GM12878 (cell line): ENCODE measurements at regions not wholly inside any gene's neighbourhood (a gene's known extent, or its start where the extent isn't known, plus 50 kb on each side); places are given as distances from the start of the nearest gene placed in this dataset.

Experiments
- ATAC-seq: fragments of 200-7000 bp; cut with Tn5 transposase; 3 replicates; pipeline ENCODE4 v1.9.1; 2020; ENCODE audit warnings: mild to moderate bottlenecking, moderate library complexity
- BruUV-seq: library from RNA; stranded (reverse); fragments of 400-500 nt; replicated peaks from 2 replicates; lab custom pipeline; 2021; lab: Mats Ljungman, UMichigan
- CTCF ChIA-PET: fragments of 300-600 bp; sonication (Branson Sonifier 250); formaldehyde crosslinking; extraction: SDS; loops from one replicate; lab custom pipeline; 2021; ENCODE audit warnings: inconsistent platforms; lab: Yijun Ruan, JAX
- POLR2A ChIA-PET: fragments of 350-600 bp; formaldehyde crosslinking; extraction: SDS; loops from one replicate; lab custom pipeline; 2021; ENCODE audit warnings: inconsistent platforms; lab: Charles Lee
- RAD21 ChIA-PET: fragments of 300-600 bp; sonication (Branson Sonifier 250); formaldehyde crosslinking; loops from one replicate; lab custom pipeline; 2023; ENCODE audit warnings: antibody characterized with exemption; ENCODE audit not compliant: unreplicated experiment; lab: Charles Lee
- SMC1A ChIA-PET: fragments of 300-600 bp; sonication (Branson Sonifier 250); formaldehyde crosslinking; loops from one replicate; lab custom pipeline; 2023; ENCODE audit not compliant: unreplicated experiment, uncharacterized antibody; lab: Charles Lee
- DNase-seq: peaks from one replicate; pipeline ENCODE4 v3.0.0-alpha.2; 2011; ENCODE audit warnings: low read depth, low spot score
- FAIRE-seq: peaks from 3 replicates; lab custom pipeline; 2011; peaks lifted over from hg19 to GRCh38; lab: Jason Lieb, UNC
- H2AFZ ChIP-seq: 2 replicates; pipeline ENCODE4 v1.6.0; 2011; ENCODE audit warnings: low read depth, low read length, control low read depth; ENCODE audit not compliant: control insufficient read depth
- H3K27ac ChIP-seq: 2 replicates; pipeline ENCODE4 v1.5.1; 2011; ENCODE audit warnings: control low read depth; ENCODE audit not compliant: control insufficient read depth, insufficient read depth
- H3K27me3 ChIP-seq, 2 experiments: replicated peaks in 1 of 2; 2 replicates each; pipeline versions ENCODE4 v1.6.0 to v1.6.1; 2011; ENCODE audit warnings: low read length in 1 of 2; ENCODE audit not compliant: control insufficient read depth in 2 of 2, insufficient read depth in 2 of 2
- H3K36me3 ChIP-seq, 2 experiments: 2 replicates each; pipeline ENCODE4 v1.5.1; 2011; ENCODE audit warnings: low read length in 1 of 2; ENCODE audit not compliant: control insufficient read depth in 2 of 2, insufficient read depth in 2 of 2
- H3K4me1 ChIP-seq: 2 replicates; pipeline ENCODE4 v1.6.1; 2011; ENCODE audit warnings: mild to moderate bottlenecking, low read length, moderate library complexity, mixed read lengths; ENCODE audit not compliant: control insufficient read depth, insufficient read depth
- H3K4me2 ChIP-seq: 2 replicates; pipeline ENCODE4 v1.6.0; 2011; ENCODE audit warnings: control low read depth; ENCODE audit not compliant: control insufficient read depth, insufficient read depth
- H3K4me3 ChIP-seq: fragments of 200-600 bp; sonication (generic); 2 replicates; pipeline ENCODE4 v1.5.1; 2016
- H3K79me2 ChIP-seq: 2 replicates; pipeline ENCODE4 v1.6.0; 2011; ENCODE audit warnings: low read length; ENCODE audit not compliant: control insufficient read depth, insufficient read depth
- H3K9ac ChIP-seq: 2 replicates; pipeline ENCODE4 v1.8.0; 2011; ENCODE audit warnings: low read length, control low read depth, mixed read lengths; ENCODE audit not compliant: control insufficient read depth, insufficient read depth
- H3K9me3 ChIP-seq: replicated peaks from 3 replicates; pipeline ENCODE4 v1.5.1; 2011; ENCODE audit warnings: mild to moderate bottlenecking, low read length; ENCODE audit not compliant: control insufficient read depth, insufficient read depth
- H4K20me1 ChIP-seq: 2 replicates; pipeline ENCODE4 v1.6.0; 2011; ENCODE audit not compliant: control insufficient read depth, insufficient read depth
- CREM ChIP-seq: IDR thresholded peaks from 2 replicates; pipeline ENCODE4 v1.6.1; 2014; ENCODE audit warnings: antibody characterized with exemption, low read depth
- CUX1 ChIP-seq: IDR thresholded peaks from 2 replicates; pipeline ENCODE4 v1.6.1; 2012; ENCODE audit warnings: improper control_type of control experiment, low read depth, low read length; ENCODE audit not compliant: insufficient replicate concordance
- EGR1 ChIP-seq, 2 experiments: IDR thresholded peaks; 1 replicate in 1 of 2; 2 replicates in 1 of 2; pipeline ENCODE4 v1.6.1; 2011 to 2012; ENCODE audit warnings: low read depth in 2 of 2, low read length in 2 of 2, borderline replicate concordance in 1 of 2, mild to moderate bottlenecking in 1 of 2, moderate library complexity in 1 of 2
- FOXM1 ChIP-seq: IDR thresholded peaks from 2 replicates; pipeline ENCODE4 v1.6.1; 2012; ENCODE audit warnings: low read depth, mild to moderate bottlenecking, inconsistent platforms, low read length, moderate library complexity
- PKNOX1 ChIP-seq: fragments of 450-650 bp; IDR thresholded peaks from 2 replicates; pipeline ENCODE4 v1.6.1; 2016; ENCODE audit warnings: mild to moderate bottlenecking
- RB1 ChIP-seq: fragments of 450-650 bp; formaldehyde crosslinking; IDR thresholded peaks from 2 replicates; pipeline ENCODE4 v1.6.1; 2017; ENCODE audit warnings: mild to moderate bottlenecking, borderline replicate concordance
- RUNX3 ChIP-seq: IDR thresholded peaks from 2 replicates; pipeline ENCODE4 v1.6.1; 2012; ENCODE audit warnings: low read length, inconsistent platforms
- SMARCA5 ChIP-seq: fragments of 450-650 bp; IDR thresholded peaks from 2 replicates; pipeline ENCODE4 v1.6.1; 2017; ENCODE audit warnings: mild to moderate bottlenecking
- TBL1XR1 ChIP-seq: IDR thresholded peaks from 2 replicates; pipeline ENCODE4 v1.6.1; 2012; ENCODE audit warnings: low read depth, low read length, improper control_type of control experiment
- USF2 ChIP-seq: IDR thresholded peaks from 2 replicates; pipeline ENCODE4 v1.6.1; 2011; ENCODE audit warnings: low read depth, low read length, improper control_type of control experiment, borderline replicate concordance
- WGBS: methylation state at CpG from one replicate; pipeline ENCODE4 v1.1.6; 2016; ENCODE audit warnings: low lambda C conversion rate; ENCODE audit not compliant: insufficient replicate concordance, insufficient coverage; ENCODE audit errors: missing lambda C conversion rate; 5-methylcytosine and 5-hydroxymethylcytosine counted together
- in situ Hi-C: fragments of 300-500 bp; cut with MboI; formaldehyde crosslinking; loops from 9 replicates; pipeline ENCODE4 v1.14.3; 2018; ENCODE audit warnings: mixed read lengths
- intact Hi-C: fragments of 100-400 bp; cut with micrococcal nuclease; formaldehyde crosslinking; loops from one replicate; pipeline ENCODE4 v1.14.2; 2022; ENCODE audit not compliant: unreplicated experiment

GRCh38 chr14:34090451-34090850 is 139.6 kb upstream of the EGLN3 start:
- Histone ChIP-seq H3K9ac (no peak overlapping the region), H3K27me3 (no peaks in the 10 kb centered on the region), H3K9me3 (peaks cover 6% of the 10 kb centered on the region), H2AFZ (no peak overlapping the region), H3K4me1 (no peaks in the 10 kb centered on the region), H4K20me1 (no peaks in the 10 kb centered on the region), H3K4me3 (no peak overlapping the region), H3K36me3 (no peaks in the 10 kb centered on the region), H3K27ac (no peak overlapping the region), H3K79me2 (no peaks in the 10 kb centered on the region), H3K4me2 (no peak overlapping the region)
- FAIRE-seq (no peak), ATAC-seq (peak; percentile 35; the same call in 2 of the 3 replicates), DNase-seq (no peak)
- no peak for TF ChIP-seq CREM
- no peak for TF ChIP-seq TBL1XR1
- TF ChIP-seq PKNOX1 = no peak
- no peak for TF ChIP-seq RUNX3
- ChIA-PET SMC1A (interaction anchor here (2.6 kb wide), 1 partner anchor 15 kb away, joined by 6 read pairs; no protein-coding TSS in a partner anchor), POLR2A (interaction anchor here (0.9 kb wide), 1 partner anchor 78 kb away, joined by 3 read pairs; no protein-coding TSS in a partner anchor), CTCF (interaction anchor here (1.5 kb wide), 1 partner anchor 9 kb away, joined by 3 read pairs; no protein-coding TSS in a partner anchor), RAD21 (interaction anchor here (1.0 to 1.1 kb wide), 3 partner anchors 8 to 253 kb away, joined by 3 to 6 read pairs (median 3); no protein-coding TSS in a partner anchor)
- in situ Hi-C loops = loop anchor here (5.0 kb wide), 1 partner anchor 253 kb away; no protein-coding TSS in a partner anchor
- intact Hi-C loops = loop anchor here (5.0 to 10.0 kb wide), 2 partner anchors 48 to 214 kb away; no protein-coding TSS in a partner anchor
- BruUV-seq = no TSS peak

GRCh38 chr14:34088914-34089313 is 138.0 kb upstream of the EGLN3 start:
- H3K4me3 ChIP-seq = no peak overlapping the region
- no peak overlapping the region for H3K27ac ChIP-seq
- no peak for FAIRE-seq
- ChIA-PET SMC1A (interaction anchor here (0.9 to 3.2 kb wide), 3 partner anchors 9 to 162 kb away, joined by 3 to 28 read pairs (median 6); no protein-coding TSS in a partner anchor), RAD21 (interaction anchor here (1.3 to 1.6 kb wide), 2 partner anchors 14 to 35 kb away, joined by 3 to 7 read pairs; no protein-coding TSS in a partner anchor), POLR2A (no interaction called here), CTCF (interaction anchor here (0.6 to 2.4 kb wide), 4 partner anchors 235 to 250 kb away, joined by 3 to 8 read pairs (median 4); no protein-coding TSS in a partner anchor)
- BruUV-seq = no TSS peak
- H2AFZ ChIP-seq = no peak overlapping the region
- no peak overlapping the region for H3K9ac ChIP-seq
- H3K79me2 ChIP-seq = no peaks in the 10 kb centered on the region
- DNase-seq = no peak
- H3K36me3 ChIP-seq = no peaks in the 10 kb centered on the region
- H4K20me1 ChIP-seq = no peaks in the 10 kb centered on the region
- H3K4me2 ChIP-seq = no peak overlapping the region
- no peak for ATAC-seq
- peaks cover 6% of the 10 kb centered on the region for H3K9me3 ChIP-seq
- WGBS = 0% methylated on average over 2 of the region's 2 CpGs
- intact Hi-C loops = loop anchor here (5.0 kb wide), 1 partner anchor 117 kb away; no protein-coding TSS in a partner anchor
- H3K4me1 ChIP-seq = no peaks in the 10 kb centered on the region
- no peaks in the 10 kb centered on the region for H3K27me3 ChIP-seq
- in situ Hi-C loops = no loop called here
- TF ChIP-seq CREM = no peak
- no peak for TF ChIP-seq EGR1 (IDR thresholded peaks at IDR 0.05; ENCODE audit: borderline replicate concordance in 1 of 2, low read depth in 2 of 2, low read length in 2 of 2)
- TF ChIP-seq SMARCA5 = no peak
- TF ChIP-seq CUX1 = no peak
- TF ChIP-seq RB1 = no peak
- TF ChIP-seq USF2 = no peak
- no peak for TF ChIP-seq FOXM1
